ENCODE measurements at regions not wholly inside any gene's neighbourhood (a gene's known extent, or its start where the extent isn't known, plus 50 kb on each side); places are given as distances from the start of the nearest gene placed in this dataset.

DNA sequence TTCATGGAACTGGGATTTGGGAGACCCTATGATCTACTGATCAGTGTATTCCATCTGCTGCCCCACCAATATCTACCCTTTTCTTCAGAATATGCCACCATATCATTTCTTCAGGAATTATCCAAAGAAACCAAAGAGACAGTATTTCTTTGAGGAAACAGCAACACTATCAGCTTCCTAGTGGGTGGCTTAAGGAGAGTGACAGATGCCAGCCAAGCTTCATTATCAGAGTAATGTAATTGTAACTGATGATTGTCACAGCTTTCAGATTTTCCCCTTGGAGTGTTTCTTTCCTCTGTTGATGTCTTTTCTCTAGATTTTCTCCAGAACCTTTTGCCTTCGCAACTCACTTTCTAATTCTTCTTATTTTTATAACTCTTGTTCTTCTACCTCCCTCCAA lies 934.4 kb upstream of the LRRN3 start:
- no peaks in the 10 kb centered on the region for H3K36me3 Mint-ChIP-seq (ENCODE audit: low read depth)
- no peaks in the 10 kb centered on the region for H3K27me3 Mint-ChIP-seq (ENCODE audit: low read depth)
- no peak overlapping the region for H3K4me3 Mint-ChIP-seq (ENCODE audit: unreplicated experiment)
- no peak overlapping the region for H3K27ac Mint-ChIP-seq (ENCODE audit: unreplicated experiment)
- no peak for DNase-seq (ENCODE audit: low spot score)
- TF ChIP-seq, protein P1, sequence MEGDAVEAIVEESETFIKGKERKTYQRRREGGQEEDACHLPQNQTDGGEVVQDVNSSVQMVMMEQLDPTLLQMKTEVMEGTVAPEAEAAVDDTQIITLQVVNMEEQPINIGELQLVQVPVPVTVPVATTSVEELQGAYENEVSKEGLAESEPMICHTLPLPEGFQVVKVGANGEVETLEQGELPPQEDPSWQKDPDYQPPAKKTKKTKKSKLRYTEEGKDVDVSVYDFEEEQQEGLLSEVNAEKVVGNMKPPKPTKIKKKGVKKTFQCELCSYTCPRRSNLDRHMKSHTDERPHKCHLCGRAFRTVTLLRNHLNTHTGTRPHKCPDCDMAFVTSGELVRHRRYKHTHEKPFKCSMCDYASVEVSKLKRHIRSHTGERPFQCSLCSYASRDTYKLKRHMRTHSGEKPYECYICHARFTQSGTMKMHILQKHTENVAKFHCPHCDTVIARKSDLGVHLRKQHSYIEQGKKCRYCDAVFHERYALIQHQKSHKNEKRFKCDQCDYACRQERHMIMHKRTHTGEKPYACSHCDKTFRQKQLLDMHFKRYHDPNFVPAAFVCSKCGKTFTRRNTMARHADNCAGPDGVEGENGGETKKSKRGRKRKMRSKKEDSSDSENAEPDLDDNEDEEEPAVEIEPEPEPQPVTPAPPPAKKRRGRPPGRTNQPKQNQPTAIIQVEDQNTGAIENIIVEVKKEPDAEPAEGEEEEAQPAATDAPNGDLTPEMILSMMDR (IDR thresholded peaks at IDR 0.05) = no peak
- peaks cover 10% of the 10 kb centered on the region for H3K4me1 Mint-ChIP-seq (ENCODE audit: low read depth)
- no peaks in the 10 kb centered on the region for H3K9me3 Mint-ChIP-seq (ENCODE audit: low read depth)

DNA sequence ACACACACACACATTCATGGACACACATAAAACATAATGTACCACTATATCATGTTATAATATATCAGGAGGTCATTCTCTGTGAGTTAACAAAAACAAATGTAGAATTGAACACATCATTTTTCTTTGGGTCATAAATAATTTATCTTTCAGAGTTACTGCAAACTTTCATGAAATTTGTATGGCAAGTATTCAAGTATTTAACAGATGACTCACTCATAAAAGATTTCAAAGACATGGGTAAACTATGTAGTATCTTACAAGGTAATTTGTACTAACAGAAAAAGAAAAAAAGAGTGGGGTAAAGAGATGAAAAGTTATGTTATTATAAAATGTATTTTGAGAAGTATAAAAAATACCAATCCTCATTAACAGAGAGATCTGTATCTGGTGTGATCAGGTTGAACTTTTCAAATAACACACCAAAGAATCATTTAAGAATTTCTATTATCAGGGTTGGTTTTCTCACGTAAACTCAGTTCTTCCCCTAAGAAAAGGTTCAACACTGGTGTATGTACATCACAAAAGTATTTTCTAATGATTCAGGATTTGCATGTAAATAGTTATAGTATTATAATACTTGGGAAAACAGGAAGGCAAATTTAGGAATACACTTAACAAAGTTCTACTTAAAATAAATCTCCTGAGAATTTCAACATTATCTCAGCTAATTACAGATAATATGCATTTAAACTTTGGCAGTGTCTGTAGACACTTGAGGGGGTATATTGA lies 933.1 kb upstream of the LRRN3 start:
- peaks cover 5% of the 10 kb centered on the region for H3K9me3 Mint-ChIP-seq (ENCODE audit: low read depth)

DNA sequence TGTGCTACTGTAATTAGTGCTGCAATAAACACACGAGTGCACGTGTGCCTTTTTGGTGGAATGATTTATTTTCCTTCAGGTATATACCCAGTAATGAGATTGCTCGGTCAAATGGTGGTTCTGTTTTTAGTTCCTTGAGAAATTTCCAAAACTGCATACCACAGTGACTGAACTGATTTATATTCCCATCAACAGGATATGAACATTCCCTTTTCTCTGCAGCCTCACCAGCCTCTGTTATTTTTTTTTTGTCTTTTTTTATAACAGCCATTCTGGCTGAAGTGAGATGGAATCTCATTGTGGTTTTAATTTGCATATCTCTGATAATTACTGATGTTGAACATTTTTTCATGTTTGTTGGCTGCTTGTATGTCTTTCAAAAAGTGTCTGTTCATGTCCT lies 922.9 kb upstream of the LRRN3 start:
- no peak overlapping the region for H3K4me3 Mint-ChIP-seq (ENCODE audit: unreplicated experiment)
- H3K27ac Mint-ChIP-seq (ENCODE audit: unreplicated experiment) = no peak overlapping the region
- no peak for DNase-seq (ENCODE audit: low spot score)
- TF ChIP-seq, protein P1 (IDR thresholded peaks at IDR 0.05) = no peak
- H3K27me3 Mint-ChIP-seq (ENCODE audit: low read depth) = no peaks in the 10 kb centered on the region
- peaks cover 2% of the 10 kb centered on the region for H3K9me3 Mint-ChIP-seq (ENCODE audit: low read depth)
- no peaks in the 10 kb centered on the region for H3K36me3 Mint-ChIP-seq (ENCODE audit: low read depth)
- peaks cover 19% of the 10 kb centered on the region for H3K4me1 Mint-ChIP-seq (ENCODE audit: low read depth)

More for the DNA sequence above, 933.1 kb upstream of the LRRN3 start:
- TF ChIP-seq, protein P1 (IDR thresholded peaks at IDR 0.05) = no peak
- Mint-ChIP-seq H3K4me1 (ENCODE audit: low read depth) (peaks cover 10% of the 10 kb centered on the region), H3K36me3 (ENCODE audit: low read depth) (peaks cover 1% of the 10 kb centered on the region), H3K27ac (ENCODE audit: unreplicated experiment) (no peak overlapping the region), H3K4me3 (ENCODE audit: unreplicated experiment) (no peak overlapping the region), H3K27me3 (ENCODE audit: low read depth) (no peaks in the 10 kb centered on the region)
- no peak for DNase-seq (ENCODE audit: low spot score)

DNA sequence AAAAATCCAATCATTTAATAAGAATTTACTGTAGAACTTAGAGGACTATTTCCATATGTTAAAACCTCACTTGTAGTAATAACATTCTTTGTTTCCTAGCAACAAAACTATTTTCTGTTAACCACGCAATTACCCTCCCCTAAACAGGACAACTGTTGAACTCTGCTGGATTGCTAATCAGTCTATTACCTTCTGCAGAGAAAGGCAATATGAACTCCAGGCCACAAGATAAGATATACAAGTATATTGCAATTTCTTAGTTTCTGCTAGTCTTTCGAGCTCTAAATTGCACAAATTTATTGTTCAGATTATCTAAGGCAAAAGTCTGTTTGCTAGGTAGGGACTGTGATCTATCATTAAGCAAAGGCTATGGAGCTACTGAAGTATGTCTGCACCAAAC lies 920.1 kb upstream of the LRRN3 start:
- no peaks in the 10 kb centered on the region for H3K36me3 Mint-ChIP-seq (ENCODE audit: low read depth)
- no peaks in the 10 kb centered on the region for H3K27me3 Mint-ChIP-seq (ENCODE audit: low read depth)
- H3K4me1 Mint-ChIP-seq (ENCODE audit: low read depth) = peaks cover 19% of the 10 kb centered on the region
- TF ChIP-seq, protein P1 (IDR thresholded peaks at IDR 0.05) = no peak
- H3K4me3 Mint-ChIP-seq (ENCODE audit: unreplicated experiment) = no peak overlapping the region
- H3K9me3 Mint-ChIP-seq (ENCODE audit: low read depth) = peaks cover 2% of the 10 kb centered on the region
- no peak overlapping the region for H3K27ac Mint-ChIP-seq (ENCODE audit: unreplicated experiment)
- DNase-seq (ENCODE audit: low spot score) = no peak

DNA sequence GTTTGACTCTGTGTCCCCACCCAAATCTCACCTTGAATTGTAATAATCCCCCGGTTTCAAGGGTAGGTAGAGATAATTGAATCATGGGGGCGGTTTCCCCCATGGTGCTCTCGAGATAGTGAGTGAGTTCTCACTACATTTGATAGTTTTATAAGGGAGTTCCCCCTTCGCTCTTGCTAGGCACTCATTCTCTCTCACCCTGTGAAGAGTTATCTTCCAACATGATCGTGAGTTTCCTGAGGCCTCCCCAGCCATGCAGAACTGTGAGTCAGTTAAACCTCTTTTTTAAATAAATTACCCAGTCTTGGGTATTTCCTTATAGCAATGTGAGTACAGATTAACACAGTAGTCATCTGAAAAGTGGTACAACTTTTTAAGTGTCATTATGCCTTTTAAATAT lies 913.5 kb upstream of the LRRN3 start:
- no peaks in the 10 kb centered on the region for H3K27me3 Mint-ChIP-seq (ENCODE audit: low read depth)
- H3K4me3 Mint-ChIP-seq (ENCODE audit: unreplicated experiment) = no peak overlapping the region
- H3K4me1 Mint-ChIP-seq (ENCODE audit: low read depth) = no peaks in the 10 kb centered on the region
- TF ChIP-seq, protein P1 (IDR thresholded peaks at IDR 0.05) = no peak
- H3K36me3 Mint-ChIP-seq (ENCODE audit: low read depth) = no peaks in the 10 kb centered on the region
- DNase-seq (ENCODE audit: low spot score) = no peak
- H3K9me3 Mint-ChIP-seq (ENCODE audit: low read depth) = no peaks in the 10 kb centered on the region
- no peak overlapping the region for H3K27ac Mint-ChIP-seq (ENCODE audit: unreplicated experiment)

All from chondrocyte (in vitro differentiated cells).